ENCODE measurements at regions not wholly inside any gene's neighbourhood (a gene's known extent, or its start where the extent isn't known, plus 50 kb on each side); places are given as distances from the start of the nearest gene placed in this dataset.

DNA sequence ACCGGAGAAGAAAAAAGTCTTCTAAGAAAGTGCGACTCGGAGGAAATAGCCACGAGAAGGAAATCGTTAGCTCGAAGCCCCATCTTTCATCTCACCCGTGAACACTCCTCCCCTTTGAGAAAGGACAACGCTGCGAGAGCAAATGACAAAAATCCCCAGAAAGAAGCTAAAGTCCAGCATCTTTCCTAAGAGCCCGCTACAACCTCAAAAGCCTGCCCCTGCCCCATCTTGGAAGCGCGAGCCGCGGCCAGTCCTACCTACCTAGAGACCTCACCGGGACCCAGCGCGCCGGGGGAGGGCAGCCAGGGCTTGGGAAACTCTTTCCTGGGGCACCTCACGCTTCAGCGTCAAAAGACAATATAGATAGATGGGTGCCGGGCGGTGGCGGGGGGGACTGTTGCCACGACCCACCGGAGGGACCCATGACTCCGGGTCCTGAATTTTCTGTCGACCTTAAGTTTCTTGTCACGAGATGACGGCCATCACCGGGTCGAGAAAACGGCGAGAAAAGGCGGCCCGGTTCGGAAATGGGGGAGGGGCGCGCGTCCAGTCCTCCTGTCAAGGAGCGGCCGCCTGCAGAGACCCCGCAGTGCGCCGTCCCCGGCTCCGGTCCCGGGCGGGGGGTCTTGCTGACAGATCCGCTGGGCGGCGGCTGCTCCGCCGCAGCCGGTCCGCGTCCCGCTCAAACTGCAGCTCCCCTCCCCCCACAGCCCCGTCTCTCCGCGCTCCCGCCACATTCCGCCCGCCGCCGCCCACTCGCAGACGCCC lies 65.9 kb downstream of the KCNRG start:
- TF ChIP-seq POLR2AphosphoS5 (IDR thresholded peaks at IDR 0.05; ENCODE audit: insufficient read depth in 1 of 2, low read depth in 1 of 2) (no peak), POLR2A (IDR thresholded peaks at IDR 0.05) (no peak)
- TF ChIP-seq, protein P1, sequence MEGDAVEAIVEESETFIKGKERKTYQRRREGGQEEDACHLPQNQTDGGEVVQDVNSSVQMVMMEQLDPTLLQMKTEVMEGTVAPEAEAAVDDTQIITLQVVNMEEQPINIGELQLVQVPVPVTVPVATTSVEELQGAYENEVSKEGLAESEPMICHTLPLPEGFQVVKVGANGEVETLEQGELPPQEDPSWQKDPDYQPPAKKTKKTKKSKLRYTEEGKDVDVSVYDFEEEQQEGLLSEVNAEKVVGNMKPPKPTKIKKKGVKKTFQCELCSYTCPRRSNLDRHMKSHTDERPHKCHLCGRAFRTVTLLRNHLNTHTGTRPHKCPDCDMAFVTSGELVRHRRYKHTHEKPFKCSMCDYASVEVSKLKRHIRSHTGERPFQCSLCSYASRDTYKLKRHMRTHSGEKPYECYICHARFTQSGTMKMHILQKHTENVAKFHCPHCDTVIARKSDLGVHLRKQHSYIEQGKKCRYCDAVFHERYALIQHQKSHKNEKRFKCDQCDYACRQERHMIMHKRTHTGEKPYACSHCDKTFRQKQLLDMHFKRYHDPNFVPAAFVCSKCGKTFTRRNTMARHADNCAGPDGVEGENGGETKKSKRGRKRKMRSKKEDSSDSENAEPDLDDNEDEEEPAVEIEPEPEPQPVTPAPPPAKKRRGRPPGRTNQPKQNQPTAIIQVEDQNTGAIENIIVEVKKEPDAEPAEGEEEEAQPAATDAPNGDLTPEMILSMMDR (IDR thresholded peaks at IDR 0.05) = no peak
- Histone ChIP-seq H3K4me1 (peaks cover 49% of the 10 kb centered on the region), H3K9me3 (no peaks in the 10 kb centered on the region), H3K27ac (peak overlapping the region; percentile 87), H3K27me3 (no peaks in the 10 kb centered on the region), H3K36me3 (no peaks in the 10 kb centered on the region), H3K4me3 (peak overlapping the region; percentile 45 to 58)
- DNase-seq (ENCODE audit: extremely low spot score in 2 of 2) = no peak
- intact Hi-C loops (cut with DNase I) = loop anchor here (2.0 to 10.0 kb wide), 3 partner anchors 44 to 831 kb away; no protein-coding TSS in a partner anchor

DNA sequence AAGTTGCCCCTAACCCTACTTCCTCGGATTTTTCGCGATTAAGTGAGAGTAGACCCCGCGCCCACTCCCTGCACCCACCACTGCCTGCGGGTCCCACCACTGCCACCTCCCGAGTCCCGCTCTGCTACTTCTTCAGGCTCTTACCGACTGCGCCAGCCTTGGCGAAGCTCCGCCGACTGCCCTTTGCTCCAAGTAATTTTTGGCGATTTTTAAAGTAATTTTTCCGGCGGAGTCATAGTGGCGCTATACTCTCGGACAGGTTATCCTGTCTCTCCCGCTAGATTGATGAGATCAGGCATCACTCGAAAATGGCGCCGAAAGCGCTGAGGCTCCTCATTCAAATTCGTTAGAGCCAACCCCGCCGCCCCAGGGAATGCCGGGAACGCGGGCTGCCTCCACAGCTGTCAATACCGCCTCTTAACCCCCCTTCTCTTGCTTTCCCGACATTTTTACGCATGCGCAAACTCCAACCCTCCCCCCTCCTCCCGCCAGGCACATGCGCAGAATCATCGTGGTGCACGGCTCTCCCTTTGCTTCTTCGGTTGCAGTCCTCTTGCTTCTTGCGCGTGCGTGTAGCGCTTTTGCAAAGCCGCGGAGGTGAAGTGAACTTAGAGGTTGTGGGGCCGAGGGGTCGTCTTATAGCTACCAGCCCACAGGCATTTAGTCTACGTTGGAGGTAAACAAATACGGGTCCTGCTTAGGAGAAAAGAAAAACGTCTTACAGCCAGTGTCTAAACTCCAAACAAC lies 66.6 kb downstream of the KCNRG start:
- TF ChIP-seq POLR2A (IDR thresholded peaks at IDR 0.05) = no peak
- peak; percentile 85 to 97 for TF ChIP-seq POLR2AphosphoS5 (IDR thresholded peaks at IDR 0.05; ENCODE audit: insufficient read depth in 1 of 2, low read depth in 1 of 2)
- H3K27ac ChIP-seq = peak overlapping the region; percentile 87
- no peaks in the 10 kb centered on the region for H3K27me3 ChIP-seq
- peak; percentile 99 for DNase-seq (ENCODE audit: extremely low spot score in 2 of 2)
- H3K9me3 ChIP-seq = no peaks in the 10 kb centered on the region
- no peaks in the 10 kb centered on the region for H3K36me3 ChIP-seq
- peak overlapping the region; percentile 45 to 58 for H3K4me3 ChIP-seq
- peaks cover 44% of the 10 kb centered on the region for H3K4me1 ChIP-seq
- intact Hi-C loops (cut with DNase I) = loop anchor here (2.0 to 10.0 kb wide), 3 partner anchors 43 to 830 kb away; no protein-coding TSS in a partner anchor

DNA sequence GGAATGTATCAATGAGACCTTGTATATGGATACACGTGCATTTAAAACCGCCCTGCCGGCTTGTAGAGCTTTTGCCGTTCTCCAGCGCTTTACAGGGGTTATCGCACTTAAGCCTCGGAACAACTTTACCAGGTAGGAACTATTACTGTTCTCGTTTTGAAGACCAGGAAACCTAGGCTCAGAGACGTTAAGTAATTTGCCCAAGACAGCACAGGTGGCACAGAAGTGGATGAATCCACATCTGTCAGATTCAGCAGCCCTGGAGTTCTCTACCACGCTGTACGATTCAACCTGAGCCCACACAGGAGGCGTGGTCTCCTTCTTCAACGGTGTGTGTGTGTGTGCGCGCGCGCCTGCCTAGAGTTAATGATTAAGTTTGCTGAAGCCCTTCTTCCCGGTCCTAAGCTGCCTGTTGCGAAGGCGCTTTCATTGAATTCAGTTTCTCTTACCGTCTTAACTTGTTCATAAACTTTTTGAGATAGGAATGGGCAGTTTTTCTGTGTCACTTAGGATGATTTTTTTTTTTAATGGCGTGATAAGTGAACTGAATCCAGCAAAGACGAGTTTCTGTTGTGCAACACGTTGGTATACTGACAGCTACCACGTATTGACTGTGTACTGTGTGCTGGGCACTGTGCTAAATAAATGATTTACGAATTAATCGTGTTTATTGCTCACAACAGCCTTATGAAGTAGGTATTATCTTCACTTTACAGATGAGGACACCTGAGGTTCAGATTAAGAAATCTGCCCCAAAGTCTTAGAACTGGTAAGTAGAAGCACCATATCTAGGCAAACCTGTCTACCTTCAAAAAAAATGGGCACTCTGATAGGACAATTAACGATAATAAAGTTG lies 67.4 kb downstream of the KCNRG start:
- no peaks in the 10 kb centered on the region for H3K27me3 ChIP-seq
- H3K4me3 ChIP-seq = peak overlapping the region; percentile 45 to 58
- intact Hi-C loops (cut with DNase I) = loop anchor here (5.0 to 10.0 kb wide), 2 partner anchors 722 to 830 kb away; no protein-coding TSS in a partner anchor
- no peaks in the 10 kb centered on the region for H3K36me3 ChIP-seq
- peaks cover 38% of the 10 kb centered on the region for H3K4me1 ChIP-seq
- no peak for DNase-seq (ENCODE audit: extremely low spot score in 2 of 2)
- TF ChIP-seq, protein P1 (IDR thresholded peaks at IDR 0.05) = no peak
- TF ChIP-seq POLR2A (IDR thresholded peaks at IDR 0.05) = no peak
- TF ChIP-seq POLR2AphosphoS5 (IDR thresholded peaks at IDR 0.05; ENCODE audit: insufficient read depth in 1 of 2, low read depth in 1 of 2) = no peak
- no peaks in the 10 kb centered on the region for H3K9me3 ChIP-seq
- H3K27ac ChIP-seq = peak overlapping the region; percentile 60

DNA sequence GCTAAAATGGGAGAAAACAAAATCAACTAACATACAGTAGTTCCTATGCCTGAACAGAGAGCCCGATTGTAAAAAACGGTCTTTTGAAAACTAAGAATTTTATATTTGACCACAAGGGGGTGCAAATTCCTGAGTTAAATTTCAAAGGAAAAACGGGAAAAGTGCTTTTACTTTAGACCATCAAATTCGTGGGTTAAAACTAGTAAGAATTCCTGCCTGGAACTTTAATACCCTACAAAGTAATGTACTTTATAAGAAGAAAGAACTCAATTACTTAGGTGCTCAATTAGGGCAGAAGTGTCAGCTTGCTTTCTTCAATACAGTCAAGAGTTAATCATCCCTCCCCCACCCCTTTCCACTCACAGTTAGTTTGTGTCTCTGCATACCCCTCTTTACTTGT lies 69.8 kb downstream of the KCNRG start:
- H3K27ac ChIP-seq = no peak overlapping the region
- no peak overlapping the region for H3K4me3 ChIP-seq
- H3K4me1 ChIP-seq = peaks cover 30% of the 10 kb centered on the region
- no peaks in the 10 kb centered on the region for H3K9me3 ChIP-seq
- no peak for TF ChIP-seq POLR2A (IDR thresholded peaks at IDR 0.05)
- TF ChIP-seq, protein P1 (IDR thresholded peaks at IDR 0.05) = peak; percentile 39 to 59 (median 56)
- TF ChIP-seq POLR2AphosphoS5 (IDR thresholded peaks at IDR 0.05; ENCODE audit: insufficient read depth in 1 of 2, low read depth in 1 of 2) = peak in 1 of 2 donors; percentile 16
- intact Hi-C loops (cut with DNase I) = loop anchor here (10.0 kb wide), 1 partner anchor 720 kb away; no protein-coding TSS in a partner anchor
- H3K36me3 ChIP-seq = no peaks in the 10 kb centered on the region
- no peaks in the 10 kb centered on the region for H3K27me3 ChIP-seq
- no peak for DNase-seq (ENCODE audit: extremely low spot score in 2 of 2)

DNA sequence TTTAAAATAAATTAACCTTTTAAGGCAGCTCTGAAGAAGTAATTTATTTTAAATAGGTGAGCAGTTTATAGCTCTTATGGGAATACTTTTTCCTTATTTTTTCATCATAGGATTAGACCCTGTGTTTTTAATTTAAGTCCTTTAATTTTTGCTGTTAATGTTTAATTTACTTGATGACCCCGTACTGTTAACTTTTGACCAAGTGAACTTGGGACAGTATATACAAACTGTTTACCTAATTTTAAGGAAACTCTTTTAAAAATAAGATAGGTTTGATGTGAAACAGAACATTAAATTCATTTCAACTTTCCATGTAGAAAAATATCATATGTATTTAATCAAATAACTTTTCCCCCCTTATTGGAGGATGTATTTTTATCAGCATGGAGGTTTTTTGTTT lies 74.4 kb downstream of the KCNRG start:
- no peaks in the 10 kb centered on the region for H3K27me3 ChIP-seq
- TF ChIP-seq, protein P1 (IDR thresholded peaks at IDR 0.05) = no peak
- no peak for TF ChIP-seq POLR2A (IDR thresholded peaks at IDR 0.05)
- no peak for TF ChIP-seq POLR2AphosphoS5 (IDR thresholded peaks at IDR 0.05; ENCODE audit: insufficient read depth in 1 of 2, low read depth in 1 of 2)
- no peak for DNase-seq (ENCODE audit: extremely low spot score in 2 of 2)
- intact Hi-C loops (cut with DNase I) = loop anchor here (10.0 kb wide), 1 partner anchor 715 kb away; no protein-coding TSS in a partner anchor
- no peak overlapping the region for H3K27ac ChIP-seq
- peaks cover 8% of the 10 kb centered on the region for H3K4me1 ChIP-seq
- no peak overlapping the region for H3K4me3 ChIP-seq
- no peaks in the 10 kb centered on the region for H3K36me3 ChIP-seq
- no peaks in the 10 kb centered on the region for H3K9me3 ChIP-seq

Data from vagina (tissue), 2 donors.